Fibroblast of mammary gland (primary cell): ENCODE measurements at regions not wholly inside any gene's neighbourhood (a gene's known extent, or its start where the extent isn't known, plus 50 kb on each side); places are given as distances from the start of the nearest gene placed in this dataset.

Experiments used
- DNase-seq: peaks from one replicate; pipeline ENCODE4 v3.0.0-alpha.2; 2010; ENCODE audit warnings: low read depth
- H3K4me3 ChIP-seq: 2 replicates; pipeline ENCODE4 v1.5.1; 2011; ENCODE audit warnings: low read depth, mild to moderate bottlenecking, low read length, moderate library complexity; ENCODE audit not compliant: control insufficient read depth
- TF ChIP-seq, protein P1 (sequence below): conservative IDR thresholded peaks from 2 replicates; pipeline ENCODE4 v1.5.1; 2011; ENCODE audit warnings: low read depth, low read length, inconsistent platforms; ENCODE audit not compliant: control insufficient read depth, insufficient read depth

DNA sequence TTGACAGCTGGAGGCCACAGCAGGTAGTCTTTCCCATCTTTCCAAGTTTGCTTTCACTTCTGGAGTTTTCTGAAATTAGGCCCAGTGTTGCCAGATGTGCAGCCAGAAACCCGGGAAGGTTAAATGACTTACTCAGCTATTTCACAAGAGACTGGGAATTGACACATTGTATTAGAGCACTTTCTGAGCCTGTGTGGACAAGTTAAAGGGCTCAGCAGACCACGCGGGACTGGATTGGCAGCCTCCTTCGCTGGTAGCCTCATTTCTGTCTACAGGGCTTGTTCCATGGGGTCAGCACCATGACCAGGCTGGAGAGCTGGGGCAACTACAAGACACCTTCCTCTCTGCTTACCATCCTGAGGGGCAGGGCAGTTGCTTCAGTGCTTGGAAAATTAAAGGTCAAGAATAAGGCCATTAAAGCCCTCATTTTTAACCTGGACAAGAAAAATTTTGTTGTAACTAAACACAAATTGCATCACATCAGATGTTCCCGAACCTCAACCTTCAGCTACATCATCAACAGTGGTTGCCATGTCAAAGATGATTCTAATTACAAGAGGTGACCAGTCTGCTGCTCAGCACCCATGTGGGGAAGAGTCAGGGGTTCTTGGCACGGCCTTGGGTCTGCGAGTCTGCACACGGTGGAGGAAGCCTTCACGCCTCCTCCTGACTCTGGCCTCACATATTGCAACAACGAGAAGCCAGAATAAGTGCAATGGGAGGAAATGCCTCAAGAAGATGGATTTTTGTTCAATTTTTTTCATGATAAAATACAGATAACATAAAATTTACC, 279.5 kb upstream of the RAB6C start:
- DNase-seq: no peak
- TF ChIP-seq, protein P1, sequence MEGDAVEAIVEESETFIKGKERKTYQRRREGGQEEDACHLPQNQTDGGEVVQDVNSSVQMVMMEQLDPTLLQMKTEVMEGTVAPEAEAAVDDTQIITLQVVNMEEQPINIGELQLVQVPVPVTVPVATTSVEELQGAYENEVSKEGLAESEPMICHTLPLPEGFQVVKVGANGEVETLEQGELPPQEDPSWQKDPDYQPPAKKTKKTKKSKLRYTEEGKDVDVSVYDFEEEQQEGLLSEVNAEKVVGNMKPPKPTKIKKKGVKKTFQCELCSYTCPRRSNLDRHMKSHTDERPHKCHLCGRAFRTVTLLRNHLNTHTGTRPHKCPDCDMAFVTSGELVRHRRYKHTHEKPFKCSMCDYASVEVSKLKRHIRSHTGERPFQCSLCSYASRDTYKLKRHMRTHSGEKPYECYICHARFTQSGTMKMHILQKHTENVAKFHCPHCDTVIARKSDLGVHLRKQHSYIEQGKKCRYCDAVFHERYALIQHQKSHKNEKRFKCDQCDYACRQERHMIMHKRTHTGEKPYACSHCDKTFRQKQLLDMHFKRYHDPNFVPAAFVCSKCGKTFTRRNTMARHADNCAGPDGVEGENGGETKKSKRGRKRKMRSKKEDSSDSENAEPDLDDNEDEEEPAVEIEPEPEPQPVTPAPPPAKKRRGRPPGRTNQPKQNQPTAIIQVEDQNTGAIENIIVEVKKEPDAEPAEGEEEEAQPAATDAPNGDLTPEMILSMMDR: no peak
- no peak overlapping the region for H3K4me3 ChIP-seq

DNA sequence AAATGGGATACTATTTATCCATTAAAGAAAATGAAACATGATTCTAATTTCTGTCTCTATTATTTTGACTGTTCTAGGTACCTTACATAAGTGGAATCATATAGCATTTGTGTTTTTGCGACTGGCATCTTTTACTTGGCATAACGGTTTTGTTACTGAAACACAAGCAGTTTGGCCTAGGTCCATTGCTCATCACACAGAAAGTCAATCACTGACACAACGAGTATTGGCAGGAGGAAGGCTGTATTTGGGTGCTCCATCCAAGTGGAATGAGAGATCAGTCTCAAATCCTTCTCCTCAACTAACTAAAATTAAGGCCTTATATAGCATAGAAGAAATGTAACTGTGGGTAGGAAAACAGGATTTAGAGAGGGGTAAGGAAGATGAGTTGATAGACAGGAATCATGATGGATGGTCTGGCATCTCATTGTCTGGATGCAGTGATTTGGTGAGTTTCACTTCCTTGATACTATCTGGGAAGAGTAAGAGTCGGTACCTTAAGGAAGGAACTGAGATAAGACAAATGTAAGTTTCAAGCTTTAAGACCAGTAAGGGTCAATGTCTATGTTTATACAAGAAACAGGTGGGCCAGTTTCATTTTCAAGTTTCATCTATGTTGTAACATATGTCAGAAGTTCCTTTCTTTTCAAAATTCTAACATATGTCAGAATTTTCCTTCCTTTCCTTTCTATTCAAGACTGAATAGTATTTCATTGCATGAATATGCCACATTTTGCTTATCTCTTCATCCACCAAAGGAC, 276.9 kb upstream of the RAB6C start:
- H3K4me3 ChIP-seq: no peak overlapping the region
- TF ChIP-seq, protein P1: no peak
- DNase-seq: no peak

DNA sequence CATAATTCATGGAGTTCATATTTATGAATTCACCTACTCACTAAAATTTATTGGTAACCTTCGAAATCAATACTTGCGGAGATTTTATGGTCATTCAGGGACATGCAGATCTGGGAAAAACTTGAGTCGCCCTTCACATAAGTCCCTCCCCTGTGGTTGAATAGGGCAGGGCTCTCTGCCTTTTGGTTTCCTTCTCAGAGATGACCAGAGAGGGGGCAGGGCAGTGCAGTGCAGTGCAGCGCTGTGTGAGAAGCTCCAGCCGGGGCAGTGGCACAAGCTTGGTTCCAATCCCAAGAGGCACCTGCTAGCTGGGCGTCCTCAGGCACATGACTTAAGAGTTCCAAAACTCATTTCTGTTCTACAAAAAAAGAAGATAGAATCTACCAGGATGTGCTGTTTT, 274.4 kb upstream of the RAB6C start:
- H3K4me3 ChIP-seq: no peak overlapping the region
- DNase-seq: no peak
- TF ChIP-seq, protein P1: no peak

- TF ChIP-seq, protein P1: no peak
- no peak overlapping the region for H3K4me3 ChIP-seq
- DNase-seq: no peak
These were observed 271.7 kb upstream of the RAB6C start for GRCh38 chr2:129707800-129708199.

DNA sequence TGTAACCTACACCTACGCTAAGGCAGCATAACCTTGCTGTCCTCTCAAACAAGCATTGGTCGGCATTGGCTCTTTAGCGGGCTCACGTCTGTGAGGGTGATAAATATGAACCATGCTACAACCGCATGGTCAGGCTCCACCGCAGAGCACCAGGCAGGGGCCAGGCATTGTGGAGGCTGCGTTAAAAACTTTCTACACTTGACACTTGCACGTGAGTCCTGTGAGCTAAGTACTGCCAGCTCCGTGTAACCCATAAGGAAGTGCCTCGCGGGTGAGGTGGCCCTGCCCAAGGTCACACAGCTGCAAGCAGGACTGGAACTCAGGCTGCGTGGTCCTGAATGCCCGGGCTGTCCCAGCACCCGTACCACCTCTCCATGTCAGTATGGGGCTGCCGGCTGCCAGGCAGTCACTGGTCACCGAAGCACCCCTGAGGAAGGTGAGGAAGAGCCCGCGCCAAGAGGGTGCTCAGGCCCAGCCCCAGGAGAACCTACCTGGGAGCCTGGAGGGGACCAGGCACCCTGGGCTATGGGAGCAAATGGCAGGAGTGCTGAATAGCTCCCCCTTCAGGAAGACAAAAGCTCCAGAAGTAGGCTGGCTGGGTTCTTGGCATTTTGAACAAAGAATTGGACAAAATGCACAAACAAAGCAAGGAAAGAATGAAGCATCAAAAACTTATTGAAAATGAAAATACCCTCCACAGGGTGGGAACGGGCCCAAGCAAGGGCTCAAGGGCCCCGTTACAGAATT, 271.1 kb upstream of the RAB6C start:
- H3K4me3 ChIP-seq: no peak overlapping the region
- TF ChIP-seq, protein P1: no peak
- no peak for DNase-seq
